AG20443 (cell line): ENCODE measurements at regions not wholly inside any gene's neighbourhood (a gene's known extent, or its start where the extent isn't known, plus 50 kb on each side); places are given as distances from the start of the nearest gene placed in this dataset.
"Not testable (repeated sequence)": the region's sequence is repeated elsewhere in the genome, so short reads cannot be mapped to it uniquely, and the experiment has no call there.

Experiments
- DNase-seq: peaks from one replicate; pipeline ENCODE4 v3.0.0; 2012; ENCODE audit warnings: low spot score, mixed read lengths

- not testable (repeated sequence) for DNase-seq
Measured at GRCh38 chr11:37430966-37431632, 833.1 kb upstream of the RAG2 start.

- DNase-seq: no peak
Measured at GRCh38 chr11:37422511-37422910, 824.5 kb upstream of the RAG2 start.

DNA sequence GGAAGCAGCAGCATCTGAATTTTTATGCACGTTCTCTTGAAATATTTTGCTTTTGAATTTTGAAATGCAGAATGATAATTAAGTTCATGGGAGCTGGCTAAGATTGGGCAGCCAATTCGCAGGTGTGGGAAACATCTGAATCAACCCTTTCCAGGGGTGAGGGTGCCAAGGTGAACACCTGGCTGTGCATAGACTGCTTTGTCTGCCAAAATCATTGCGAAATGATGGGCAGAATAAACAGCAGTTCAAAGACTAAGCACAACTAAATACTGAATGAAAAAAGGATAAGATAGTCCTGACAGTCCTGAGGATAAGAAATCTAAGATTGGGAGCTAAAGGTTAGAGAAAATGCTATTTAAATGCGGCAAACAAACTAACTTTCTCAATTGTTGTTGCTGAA is 813.3 kb upstream of the RAG2 start:
- no peak for DNase-seq

DNA sequence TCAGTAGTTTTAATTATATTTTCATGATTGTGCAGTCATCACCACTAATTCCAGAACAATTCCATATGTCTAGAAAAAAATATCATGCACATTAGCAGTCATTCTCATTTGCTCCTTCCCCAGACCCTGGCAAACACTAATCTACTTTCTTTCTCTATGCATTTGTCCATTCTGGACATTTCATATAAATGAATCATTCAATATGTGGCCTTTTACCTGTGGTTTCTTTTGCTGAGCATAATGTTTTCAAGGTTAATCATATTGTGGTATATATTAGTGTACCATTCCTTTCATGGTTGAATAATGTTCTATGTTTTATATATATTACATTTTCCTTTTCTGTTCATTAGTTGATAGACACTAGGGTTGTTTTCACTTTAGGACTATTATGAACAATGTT is 811.1 kb upstream of the RAG2 start:
- DNase-seq: no peak

GRCh38 chr11:37407461-37407860 is 809.4 kb upstream of the RAG2 start:
- DNase-seq: no peak

- no peak for DNase-seq
Measured at GRCh38 chr11:37406651-37407050, 808.6 kb upstream of the RAG2 start.

DNA sequence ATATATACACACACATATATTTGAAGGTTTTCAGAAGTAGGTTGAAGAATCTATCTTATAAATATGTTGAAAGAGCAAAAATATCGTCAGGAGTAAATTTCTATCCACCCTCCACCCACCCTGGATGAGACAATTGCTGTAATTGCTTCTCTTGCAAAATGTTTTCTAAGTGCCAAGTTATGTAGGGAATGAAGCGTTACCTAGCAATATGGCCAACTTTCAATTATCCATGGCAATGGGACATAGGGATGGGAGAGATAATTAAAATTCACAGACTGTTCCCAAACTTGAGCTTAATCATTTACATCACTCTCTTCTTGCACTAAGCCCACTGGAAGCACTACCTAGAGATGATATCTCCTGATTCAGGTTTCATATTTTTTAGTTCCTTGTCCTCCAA is 806.2 kb upstream of the RAG2 start:
- DNase-seq: no peak

DNA sequence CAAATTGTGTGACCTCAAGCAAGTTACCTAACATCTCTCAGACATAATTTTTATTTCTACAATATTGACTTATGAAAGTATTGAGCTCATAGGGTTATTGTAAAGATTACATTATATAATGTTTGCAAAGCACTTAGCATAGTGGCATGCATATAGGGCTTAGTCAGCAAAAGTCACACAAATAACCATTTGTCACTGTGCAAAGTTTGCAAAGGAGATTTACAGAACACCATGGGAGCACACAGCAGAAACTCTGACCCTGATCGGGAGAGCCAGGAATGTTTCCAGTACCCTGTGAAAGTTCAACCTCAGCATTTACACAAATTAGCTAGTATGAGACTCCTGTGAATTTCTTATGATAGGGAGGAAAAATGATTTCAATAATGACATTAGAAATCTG is 804.6 kb upstream of the RAG2 start:
- DNase-seq: no peak

- DNase-seq: no peak
Measured at GRCh38 chr11:37394236-37394870, 796.3 kb upstream of the RAG2 start.

- no peak for DNase-seq
Measured at GRCh38 chr11:37391615-37392014, 793.6 kb upstream of the RAG2 start.

GRCh38 chr11:37390576-37391083 is 792.6 kb upstream of the RAG2 start:
- DNase-seq: no peak

GRCh38 chr11:37378958-37379357 is 780.9 kb upstream of the RAG2 start:
- no peak for DNase-seq

DNA sequence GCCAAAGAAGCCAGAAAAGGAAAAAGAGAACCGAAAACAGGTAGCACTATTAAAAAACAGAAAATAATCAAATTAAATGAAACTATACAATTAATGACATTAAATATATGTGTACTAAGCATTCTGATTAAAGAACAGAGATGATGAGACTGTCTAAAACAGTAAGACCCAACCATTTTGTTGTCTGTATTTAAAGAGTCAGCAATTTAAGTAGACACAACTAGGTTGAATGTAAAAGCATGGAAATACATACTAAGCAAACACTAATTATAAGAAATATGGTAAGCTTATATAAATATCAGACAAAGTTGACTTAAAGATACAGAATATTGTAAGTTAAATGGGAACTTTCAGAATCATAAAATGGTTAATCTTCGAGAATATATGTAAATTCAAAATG is 774.6 kb upstream of the RAG2 start:
- no peak for DNase-seq

DNA sequence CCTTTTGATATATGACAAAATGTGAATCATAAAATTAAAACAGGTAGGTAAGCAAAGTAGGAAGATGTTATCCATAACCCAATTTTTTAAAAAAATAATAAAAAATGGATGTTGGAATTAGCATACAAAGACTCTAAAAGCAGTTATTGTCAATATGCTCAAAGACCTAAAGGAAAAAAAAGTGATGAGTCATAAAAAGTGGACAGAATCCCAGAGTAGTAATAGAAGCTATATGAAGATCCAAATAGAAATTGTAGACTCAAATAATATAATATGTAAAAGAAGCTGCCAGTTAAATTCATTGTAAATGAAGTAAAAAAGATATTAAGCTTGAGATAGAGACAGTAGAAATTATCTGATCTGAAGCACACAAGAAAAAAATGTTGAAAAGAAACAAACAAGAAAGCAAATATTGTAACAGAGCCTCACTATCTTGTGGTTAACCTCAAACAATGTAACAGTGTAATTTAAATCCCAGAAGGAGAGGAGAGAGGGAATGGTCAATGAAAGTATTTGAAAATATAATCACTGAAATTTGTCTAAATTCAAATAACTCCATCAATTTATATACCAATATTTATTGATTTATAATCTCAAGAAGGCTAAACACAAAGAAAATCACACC is 773.4 kb upstream of the RAG2 start:
- no peak for DNase-seq

DNA sequence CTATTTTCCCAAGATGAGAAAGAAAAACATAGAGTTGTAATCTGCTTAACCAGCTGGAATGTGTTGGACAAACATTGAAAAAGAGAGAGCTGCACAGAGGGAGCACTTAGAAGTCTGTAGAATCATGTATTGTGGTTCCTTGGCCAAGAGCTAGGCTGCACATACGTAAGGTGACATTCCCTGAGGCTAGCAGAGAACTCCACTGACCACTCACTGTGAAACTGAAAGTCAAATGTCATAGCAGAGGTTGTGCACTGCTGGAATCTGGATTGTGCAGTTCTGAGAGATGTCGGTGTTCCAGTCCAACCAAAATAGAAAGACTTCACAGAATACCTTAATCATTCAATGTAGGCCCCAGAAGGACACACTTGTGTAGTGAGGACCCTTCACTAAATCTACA is 772.8 kb upstream of the RAG2 start:
- DNase-seq: no peak

- no peak for DNase-seq
Measured at GRCh38 chr11:37364246-37364839, 766.3 kb upstream of the RAG2 start.

DNA sequence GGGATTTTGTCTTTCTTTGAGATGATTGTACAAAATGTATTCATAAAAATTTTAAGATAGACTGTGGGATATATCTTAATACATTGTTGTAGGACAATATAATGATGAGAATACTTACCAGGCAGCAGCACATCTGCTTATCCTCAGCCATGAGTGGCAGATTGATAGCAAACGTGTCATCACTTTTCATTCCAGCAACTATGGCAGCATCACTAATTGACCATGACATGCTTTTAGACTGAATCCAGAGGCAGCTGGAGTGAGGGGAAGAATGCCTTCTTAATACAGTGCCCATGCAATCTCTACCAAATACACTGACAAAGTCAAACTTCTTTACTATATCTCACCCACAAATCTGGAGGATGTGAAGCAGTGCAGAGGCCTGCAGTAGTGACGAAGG is 755.2 kb upstream of the RAG2 start:
- no peak for DNase-seq

DNA sequence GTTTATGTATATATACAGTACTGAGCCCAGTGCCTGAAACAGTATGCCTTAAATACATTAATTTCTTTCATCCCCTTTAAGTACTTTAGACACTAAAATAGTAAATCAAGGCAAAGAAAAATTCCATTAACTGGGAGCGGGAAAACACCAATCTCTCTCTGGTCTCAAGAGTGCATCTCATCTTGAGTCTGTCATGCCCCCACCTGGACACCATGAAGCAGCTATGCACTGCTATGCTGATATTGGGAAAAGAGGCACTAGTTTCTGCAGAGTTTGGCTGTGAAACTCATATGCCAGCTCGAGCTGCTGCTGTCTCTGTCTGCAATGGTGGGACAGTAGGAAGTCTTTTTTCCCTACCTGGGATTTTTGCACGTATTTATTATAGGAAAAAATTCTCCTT is 754.4 kb upstream of the RAG2 start:
- DNase-seq: no peak

DNA sequence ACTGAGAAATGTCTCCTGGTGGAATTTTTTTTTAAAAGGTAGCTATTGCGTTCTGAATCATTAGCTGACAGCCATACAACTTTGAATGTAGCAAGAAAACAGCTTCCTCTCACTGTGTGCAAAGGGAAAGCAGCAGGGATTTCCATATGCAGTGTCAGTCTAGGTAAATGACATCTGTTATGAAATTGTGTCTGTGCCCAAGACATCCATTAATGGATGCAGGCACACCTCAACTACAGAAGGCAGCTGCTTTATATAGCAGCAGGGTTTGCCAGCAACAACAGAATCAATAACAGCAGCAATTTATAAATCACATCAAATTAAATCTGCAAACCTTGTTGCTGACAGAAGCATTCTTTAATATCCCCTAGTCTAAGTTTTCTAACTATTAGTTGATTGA is 745.3 kb upstream of the RAG2 start:
- DNase-seq: no peak

DNA sequence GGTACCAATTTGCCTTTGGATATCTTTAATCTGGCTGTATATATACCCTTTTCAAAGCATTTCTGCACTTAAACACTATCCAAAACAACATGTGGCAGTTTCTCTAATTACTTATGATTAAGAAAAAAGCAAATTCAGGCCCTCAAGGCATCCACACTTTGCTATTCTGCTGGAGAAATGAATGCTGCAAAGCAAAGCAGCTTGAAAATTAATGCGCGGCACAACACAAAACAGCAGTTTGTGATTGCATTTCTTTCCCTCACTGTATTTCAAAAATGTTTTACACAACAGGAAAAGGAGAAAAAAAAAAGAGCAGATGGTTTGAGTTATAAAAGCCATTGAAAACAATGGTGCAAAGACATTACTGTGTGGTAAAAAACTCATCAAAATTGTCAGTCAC is 738.4 kb upstream of the RAG2 start:
- DNase-seq: no peak

DNA sequence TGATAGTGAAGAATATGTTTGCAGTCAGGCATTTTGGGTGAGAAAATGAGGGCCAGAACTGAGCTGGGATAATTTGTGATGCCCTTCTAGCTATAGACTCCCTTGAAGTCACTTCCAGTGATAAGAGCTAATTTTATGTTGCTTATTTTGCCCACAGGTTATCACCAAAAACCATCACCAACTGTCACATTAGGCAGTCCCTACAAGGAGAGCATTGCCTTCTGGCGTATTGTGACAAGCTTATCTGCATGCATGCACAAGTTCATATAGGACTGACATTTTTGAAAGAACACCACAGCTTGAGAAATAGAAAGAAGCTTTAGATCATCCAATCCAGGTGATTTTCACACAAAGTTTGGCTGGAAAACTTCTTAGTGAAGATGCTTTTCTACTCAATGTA is 735.3 kb upstream of the RAG2 start:
- DNase-seq: no peak

DNA sequence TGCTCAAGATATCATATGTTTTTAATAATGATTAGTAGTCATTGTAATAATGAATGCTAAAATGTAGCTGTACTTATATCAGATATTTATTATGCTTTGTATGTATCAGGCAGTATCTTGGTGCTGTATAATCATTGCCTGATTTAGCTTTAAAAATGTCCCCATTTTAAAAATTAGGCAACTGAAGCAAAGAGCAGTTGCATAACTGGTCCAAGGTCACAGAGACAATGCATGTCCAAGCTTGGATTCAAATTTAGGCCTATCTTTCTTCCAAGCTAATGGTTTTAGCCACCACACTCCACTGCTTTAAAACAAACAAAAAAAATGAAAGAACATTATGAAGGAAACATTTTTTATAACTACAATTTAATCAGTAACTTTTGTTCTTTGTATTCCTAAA is 725.8 kb upstream of the RAG2 start:
- DNase-seq: no peak
